ENCODE measurements at regions not wholly inside any gene's neighbourhood (a gene's known extent, or its start where the extent isn't known, plus 50 kb on each side); places are given as distances from the start of the nearest gene placed in this dataset.

GRCh38 chr21:9750341-9751086, 770.9 kb upstream of the TPTE start:
- TF ChIP-seq EGR1 (IDR thresholded peaks at IDR 0.05; ENCODE audit: low read depth) = no peak
- no peak for TF ChIP-seq POLR2AphosphoS5 (IDR thresholded peaks at IDR 0.05; ENCODE audit: low read depth, low read length)
- no peak for TF ChIP-seq EZH2 (IDR thresholded peaks at IDR 0.05)
- no peak for TF ChIP-seq POLR2A (IDR thresholded peaks at IDR 0.05; ENCODE audit: borderline replicate concordance, extremely low read depth, insufficient read depth, insufficient read length)
- TF ChIP-seq CTCF (IDR thresholded peaks at IDR 0.05 in 2 of 3, conservative IDR thresholded peaks at IDR 0.05 in 1 of 3; ENCODE audit: borderline replicate concordance in 1 of 3, insufficient read depth in 1 of 3, low read depth in 2 of 3, low read length in 2 of 3) = no peak
- no peak for TF ChIP-seq SIN3A (IDR thresholded peaks at IDR 0.05; ENCODE audit: low read depth)
- TF ChIP-seq EZH2phosphoT487 (IDR thresholded peaks at IDR 0.05; ENCODE audit: borderline replicate concordance) = no peak
- TF ChIP-seq ZNF274 (IDR thresholded peaks at IDR 0.05; ENCODE audit: low read depth, low read length) = no peak
- no peak for TF ChIP-seq ELF1 (IDR thresholded peaks at IDR 0.05; ENCODE audit: borderline replicate concordance, low read depth)
- TF ChIP-seq TCF7L2 (IDR thresholded peaks at IDR 0.05; ENCODE audit: borderline replicate concordance, extremely low read depth, insufficient read depth, insufficient read length) = no peak
- TF ChIP-seq ZFX (IDR thresholded peaks at IDR 0.05) = no peak

Data from HCT116 (cell line).